Peyer's patch (tissue), 4 donors: ENCODE measurements at regions not wholly inside any gene's neighbourhood (a gene's known extent, or its start where the extent isn't known, plus 50 kb on each side); places are given as distances from the start of the nearest gene placed in this dataset.
"Not testable (repeated sequence)": the region's sequence is repeated elsewhere in the genome, so short reads cannot be mapped to it uniquely, and the experiment has no call there.

ENCODE experiments used
- CTCF ChIP-seq, 6 experiments: fragments of 450-650 bp in 4 of 6; fragments of 200-600 bp in 2 of 6; sonication (generic) in 1 of 6; IDR thresholded peaks; one replicate each; pipeline ENCODE4 v1.5.1; 2017 to 2019; ENCODE audit warnings: antibody characterized with exemption in 6 of 6, mild to moderate bottlenecking in 3 of 6, moderate library complexity in 1 of 6
- POLR2A ChIP-seq, 2 donors: fragments of 450-650 bp; IDR thresholded peaks; one replicate each; pipeline ENCODE4 v1.5.1; 2017; ENCODE audit warnings: antibody characterized with exemption in 2 of 2, mild to moderate bottlenecking in 2 of 2, moderate library complexity in 2 of 2

DNA sequence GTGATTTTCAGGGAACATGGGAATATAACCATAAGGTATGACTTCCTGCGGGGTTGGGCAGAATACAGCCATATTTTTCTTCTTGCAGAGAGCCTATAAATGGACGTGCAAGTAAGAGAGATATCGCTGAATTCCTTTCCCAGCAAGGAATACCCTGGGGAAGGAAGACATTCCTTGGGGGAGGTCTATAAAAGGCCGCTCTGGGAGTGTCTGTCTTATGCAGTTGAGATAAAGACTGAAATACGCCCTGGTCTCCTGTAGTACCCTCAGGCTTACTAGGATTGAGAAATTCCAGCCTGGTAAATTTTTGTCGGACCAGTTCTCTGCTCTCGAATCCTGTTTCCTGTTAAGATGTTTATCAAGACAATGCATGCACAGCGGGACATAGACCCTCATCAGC, 282.2 kb upstream of the CYLC2 start:
- TF ChIP-seq CTCF, POLR2A (IDR thresholded peaks at IDR 0.05): not testable (repeated sequence)
